ENCODE measurements at regions not wholly inside any gene's neighbourhood (a gene's known extent, or its start where the extent isn't known, plus 50 kb on each side); places are given as distances from the start of the nearest gene placed in this dataset.

DNA sequence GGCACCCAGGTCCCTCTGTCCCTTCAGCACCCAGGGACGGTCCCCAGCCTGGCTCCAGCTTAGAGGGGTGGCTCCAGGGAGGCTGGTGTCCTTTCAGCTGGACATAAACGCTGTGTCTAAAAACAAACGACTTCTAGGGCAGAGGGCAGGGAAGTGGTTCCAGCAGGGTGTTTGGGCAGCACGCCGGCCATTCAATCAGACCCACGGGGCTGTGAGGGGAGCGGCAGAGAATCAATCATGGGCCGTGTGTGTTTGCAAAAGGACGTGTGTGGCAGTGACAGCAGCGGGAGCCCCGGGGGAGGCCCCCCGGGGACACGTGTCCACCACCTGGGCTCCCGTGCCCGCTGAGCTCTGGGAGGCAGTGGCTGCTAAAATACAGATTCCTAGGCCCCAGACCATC, 127.7 kb downstream of the MN1 start:
- WGBS (ENCODE audit: insufficient coverage) = 37% methylated on average over 15 of the region's 15 CpGs
- Histone ChIP-seq H3K4me2 (replicated peaks; ENCODE audit: low read depth, low read length, poor library complexity, severe bottlenecking) (no peak overlapping the region), H4K20me1 (ENCODE audit: control insufficient read depth, insufficient read depth, low read length, poor library complexity, severe bottlenecking) (no peaks in the 10 kb centered on the region), H3K36me3 (replicated peaks in 1 of 2; ENCODE audit: control extremely low read depth in 1 of 2, control insufficient read depth in 1 of 2, extremely low read depth in 1 of 2, insufficient read depth in 2 of 2, low read length in 1 of 2) (no peaks in the 10 kb centered on the region), H3K4me1 (ENCODE audit: control insufficient read depth in 2 of 2, insufficient read depth in 2 of 2, low read length in 2 of 2) (peaks cover 0 to 2% of the 10 kb centered on the region in 2 donors), H3K4me3 (ENCODE audit: control extremely low read depth in 1 of 5, extremely low read depth in 1 of 5, insufficient read depth in 1 of 5, low read depth in 2 of 5, low read length in 4 of 5) (no peak overlapping the region), H3K9me3 (ENCODE audit: control extremely low read depth in 1 of 3, control insufficient read depth in 2 of 3, insufficient read depth in 1 of 3, low read length in 2 of 3) (peaks cover 0 to 12% (median 0%) of the 10 kb centered on the region in 3 donors), H3K9ac (ENCODE audit: low read length) (no peak overlapping the region), H3K79me2 (ENCODE audit: control insufficient read depth, insufficient read depth, low read length) (no peaks in the 10 kb centered on the region), H3K27ac (ENCODE audit: low read length in 2 of 2) (no peak overlapping the region), H3K27me3 (replicated peaks in 1 of 4; ENCODE audit: control extremely low read depth in 1 of 4, control insufficient read depth in 3 of 4, insufficient read depth in 4 of 4, low read length in 3 of 4) (peaks cover 0 to 19% (median 3%) of the 10 kb centered on the region in 4 experiments), H2AFZ (ENCODE audit: insufficient read depth, low read depth, low read length, poor library complexity, severe bottlenecking) (no peak overlapping the region)
- no peak overlapping the region for H3K27ac Mint-ChIP-seq
- no peak for ATAC-seq (ENCODE audit: low read depth)
- no peaks in the 10 kb centered on the region for H3K9me3 Mint-ChIP-seq (ENCODE audit: insufficient read depth)
- CTCF ChIA-PET = no interaction called here
- intact Hi-C loops (cut with micrococcal nuclease) = no loop called here
- POLR2A ChIA-PET = no interaction called here
- H3K4me3 Mint-ChIP-seq = no peak overlapping the region
- TF ChIP-seq CTCF (IDR thresholded peaks at IDR 0.05) (no peak), EZH2 (IDR thresholded peaks at IDR 0.05; ENCODE audit: borderline replicate concordance, insufficient read depth, low read depth, low read length, poor library complexity, severe bottlenecking) (no peak)
- DNase-seq = no peak
- H3K27me3 Mint-ChIP-seq = peaks cover 24% of the 10 kb centered on the region
- H3K4me1 Mint-ChIP-seq = no peaks in the 10 kb centered on the region

- Mint-ChIP-seq H3K27ac (no peak overlapping the region), H3K27me3 (peaks cover 19% of the 10 kb centered on the region), H3K4me1 (no peaks in the 10 kb centered on the region), H3K9me3 (ENCODE audit: insufficient read depth) (no peaks in the 10 kb centered on the region), H3K4me3 (no peak overlapping the region)
- ATAC-seq (ENCODE audit: low read depth) (no peak), DNase-seq (no peak)
- no peak overlapping the region for H3K4me3 ChIP-seq (ENCODE audit: control extremely low read depth in 1 of 5, extremely low read depth in 1 of 5, insufficient read depth in 1 of 5, low read depth in 2 of 5, low read length in 4 of 5)
- H3K27ac ChIP-seq (ENCODE audit: low read length in 2 of 2) = no peak overlapping the region
- no peak overlapping the region for H2AFZ ChIP-seq (ENCODE audit: insufficient read depth, low read depth, low read length, poor library complexity, severe bottlenecking)
- no peaks in the 10 kb centered on the region for H4K20me1 ChIP-seq (ENCODE audit: control insufficient read depth, insufficient read depth, low read length, poor library complexity, severe bottlenecking)
- 71% methylated on average over 4 of the region's 4 CpGs for WGBS (ENCODE audit: insufficient coverage)
- TF ChIP-seq EZH2 (IDR thresholded peaks at IDR 0.05; ENCODE audit: borderline replicate concordance, insufficient read depth, low read depth, low read length, poor library complexity, severe bottlenecking) (no peak), CTCF (IDR thresholded peaks at IDR 0.05) (no peak)
- H3K4me1 ChIP-seq (ENCODE audit: control insufficient read depth in 2 of 2, insufficient read depth in 2 of 2, low read length in 2 of 2) = no peaks in the 10 kb centered on the region
- no peaks in the 10 kb centered on the region for H3K79me2 ChIP-seq (ENCODE audit: control insufficient read depth, insufficient read depth, low read length)
- ChIA-PET POLR2A (no interaction called here), CTCF (no interaction called here)
- H3K9ac ChIP-seq (ENCODE audit: low read length) = no peak overlapping the region
- intact Hi-C loops (cut with micrococcal nuclease) = no loop called here
- no peak overlapping the region for H3K4me2 ChIP-seq (replicated peaks; ENCODE audit: low read depth, low read length, poor library complexity, severe bottlenecking)
- peaks cover 0 to 13% (median 0%) of the 10 kb centered on the region in 4 experiments for H3K27me3 ChIP-seq (replicated peaks in 1 of 4; ENCODE audit: control extremely low read depth in 1 of 4, control insufficient read depth in 3 of 4, insufficient read depth in 4 of 4, low read length in 3 of 4)
- H3K36me3 ChIP-seq (replicated peaks in 1 of 2; ENCODE audit: control extremely low read depth in 1 of 2, control insufficient read depth in 1 of 2, extremely low read depth in 1 of 2, insufficient read depth in 2 of 2, low read length in 1 of 2) = no peaks in the 10 kb centered on the region
- peaks cover 0 to 9% (median 0%) of the 10 kb centered on the region in 3 donors for H3K9me3 ChIP-seq (ENCODE audit: control extremely low read depth in 1 of 3, control insufficient read depth in 2 of 3, insufficient read depth in 1 of 3, low read length in 2 of 3)
These were observed 127.2 kb downstream of the MN1 start for GRCh38 chr22:27674261-27674923.
